ENCODE measurements at regions not wholly inside any gene's neighbourhood (a gene's known extent, or its start where the extent isn't known, plus 50 kb on each side); places are given as distances from the start of the nearest gene placed in this dataset.

GRCh38 chr1:164967300-164967699 lies 389.2 kb downstream of the LMX1A start:
- intact Hi-C loops (cut with DNase I) = no loop called here
- no peaks in the 10 kb centered on the region for H3K4me1 ChIP-seq
- no peak overlapping the region for H3K27ac ChIP-seq
- H3K36me3 ChIP-seq = no peaks in the 10 kb centered on the region
- no peak for TF ChIP-seq CTCF (IDR thresholded peaks at IDR 0.05)
- TF ChIP-seq EP300 (IDR thresholded peaks at IDR 0.05) = no peak
- no peak for TF ChIP-seq POLR2A (IDR thresholded peaks at IDR 0.05)
- no peak for TF ChIP-seq POLR2AphosphoS5 (IDR thresholded peaks at IDR 0.05)
- no peaks in the 10 kb centered on the region for H3K9me3 ChIP-seq
- no peaks in the 10 kb centered on the region for H3K27me3 ChIP-seq
- no peak overlapping the region for H3K4me3 ChIP-seq
- DNase-seq = no peak

GRCh38 chr1:164961715-164962114 lies 394.8 kb downstream of the LMX1A start:
- Histone ChIP-seq H3K36me3 (no peaks in the 10 kb centered on the region), H3K4me3 (no peak overlapping the region), H3K27ac (no peak overlapping the region), H3K9me3 (no peaks in the 10 kb centered on the region), H3K27me3 (no peaks in the 10 kb centered on the region), H3K4me1 (no peaks in the 10 kb centered on the region)
- intact Hi-C loops (cut with DNase I) = no loop called here
- no peak for DNase-seq
- WGBS, 2 donors = 71 to 93% methylated on average over 2 of the region's 2 CpGs
- TF ChIP-seq POLR2A (IDR thresholded peaks at IDR 0.05) (no peak), CTCF (IDR thresholded peaks at IDR 0.05) (no peak), POLR2AphosphoS5 (IDR thresholded peaks at IDR 0.05) (no peak), EP300 (IDR thresholded peaks at IDR 0.05) (no peak)

GRCh38 chr1:164958982-164959768 lies 397.3 kb downstream of the LMX1A start:
- DNase-seq = no peak
- no peaks in the 10 kb centered on the region for H3K36me3 ChIP-seq
- H3K27ac ChIP-seq = no peak overlapping the region
- H3K27me3 ChIP-seq = no peaks in the 10 kb centered on the region
- H3K9me3 ChIP-seq = no peaks in the 10 kb centered on the region
- H3K4me1 ChIP-seq = peaks cover 0 to 6% (median 2%) of the 10 kb centered on the region in 4 donors
- WGBS, 2 donors = 82 to 85% methylated on average over 6 of the region's 6 CpGs
- no peak overlapping the region for H3K4me3 ChIP-seq
- intact Hi-C loops (cut with DNase I) = loop anchor here (10.0 kb wide), 1 partner anchor 1524 kb away; no protein-coding TSS in a partner anchor
- no peak for TF ChIP-seq POLR2A (IDR thresholded peaks at IDR 0.05)
- no peak for TF ChIP-seq CTCF (IDR thresholded peaks at IDR 0.05)
- no peak for TF ChIP-seq EP300 (IDR thresholded peaks at IDR 0.05)
- no peak for TF ChIP-seq POLR2AphosphoS5 (IDR thresholded peaks at IDR 0.05)

- H3K9me3 ChIP-seq = peaks cover 0 to 4% (median 3%) of the 10 kb centered on the region in 4 donors
- intact Hi-C loops (cut with DNase I) = loop anchor here (5.0 to 10.0 kb wide), 3 partner anchors 307 to 1519 kb away; no protein-coding TSS in a partner anchor
- no peak overlapping the region for H3K4me3 ChIP-seq
- H3K27me3 ChIP-seq = no peaks in the 10 kb centered on the region
- H3K4me1 ChIP-seq = peaks cover 0 to 54% (median 35%) of the 10 kb centered on the region in 4 donors
- TF ChIP-seq POLR2A (IDR thresholded peaks at IDR 0.05) (no peak), CTCF (IDR thresholded peaks at IDR 0.05) (no peak), EP300 (IDR thresholded peaks at IDR 0.05) (no peak), POLR2AphosphoS5 (IDR thresholded peaks at IDR 0.05) (no peak)
- peak overlapping the region in 1 of 4 donors; percentile 0 for H3K27ac ChIP-seq
- no peak for DNase-seq
- H3K36me3 ChIP-seq = no peaks in the 10 kb centered on the region
- WGBS, 2 donors = 40 to 75% methylated on average over 3 of the region's 3 CpGs
Measured at GRCh38 chr1:164953815-164954214, 394.8 kb downstream of the PBX1 start.
